HG03095 (cell line): ENCODE measurements at regions not wholly inside any gene's neighbourhood (a gene's known extent, or its start where the extent isn't known, plus 50 kb on each side); places are given as distances from the start of the nearest gene placed in this dataset.
"Not testable (repeated sequence)": the region's sequence is repeated elsewhere in the genome, so short reads cannot be mapped to it uniquely, and the experiment has no call there.

Experiments
- ATAC-seq: cut with Tn5 transposase; IDR thresholded peaks from one replicate; pipeline ENCODE4 v1.9.1; 2021; ENCODE audit warnings: moderate library complexity; ENCODE audit not compliant: unreplicated experiment

GRCh38 chr1:78291872-78292271 is 198.9 kb upstream of the PTGFR start:
- no peak for ATAC-seq

GRCh38 chr1:78292361-78292760 is 198.4 kb upstream of the PTGFR start:
- ATAC-seq: no peak

- ATAC-seq: no peak
These were observed 192.9 kb upstream of the PTGFR start for GRCh38 chr1:78297836-78298235.

- no peak for ATAC-seq
These were observed 192.4 kb upstream of the PTGFR start for GRCh38 chr1:78298349-78298748.

- ATAC-seq: no peak
These were observed 189.6 kb upstream of the PTGFR start for GRCh38 chr1:78301141-78301540.

- no peak for ATAC-seq
These were observed 187.2 kb upstream of the PTGFR start for GRCh38 chr1:78303620-78304019.

GRCh38 chr1:78304341-78304740 is 186.4 kb upstream of the PTGFR start:
- no peak for ATAC-seq

- ATAC-seq: no peak
These were observed 186.0 kb upstream of the PTGFR start for GRCh38 chr1:78304761-78305160.

GRCh38 chr1:78310261-78310660 is 180.5 kb upstream of the PTGFR start:
- not testable (repeated sequence) for ATAC-seq

- ATAC-seq: no peak
These were observed 172.8 kb upstream of the PTGFR start for GRCh38 chr1:78318011-78318410.

- no peak for ATAC-seq
These were observed 171.2 kb upstream of the PTGFR start for GRCh38 chr1:78319603-78320002.

- ATAC-seq: no peak
These were observed 167.7 kb upstream of the PTGFR start for GRCh38 chr1:78322928-78323680.

- ATAC-seq: no peak
These were observed 165.5 kb upstream of the PTGFR start for GRCh38 chr1:78325293-78325692.

- ATAC-seq: no peak
These were observed 161.3 kb upstream of the PTGFR start for GRCh38 chr1:78329475-78329874.

- ATAC-seq: no peak
These were observed 159.0 kb upstream of the PTGFR start for GRCh38 chr1:78331799-78332198.

GRCh38 chr1:78333502-78333901 is 157.3 kb upstream of the PTGFR start:
- peak; percentile 76 for ATAC-seq

GRCh38 chr1:78334114-78334513 is 156.7 kb upstream of the PTGFR start:
- no peak for ATAC-seq

- ATAC-seq: no peak
These were observed 155.8 kb upstream of the PTGFR start for GRCh38 chr1:78334952-78335351.

GRCh38 chr1:78336751-78337150 is 154.0 kb upstream of the PTGFR start:
- ATAC-seq: not testable (repeated sequence)

- ATAC-seq: no peak
These were observed 151.3 kb upstream of the PTGFR start for GRCh38 chr1:78339490-78339889.

- no peak for ATAC-seq
These were observed 150.8 kb upstream of the PTGFR start for GRCh38 chr1:78340006-78340405.

GRCh38 chr1:78348496-78349284 is 142.1 kb upstream of the PTGFR start:
- ATAC-seq: no peak
